AG20443 (cell line): ENCODE measurements at regions not wholly inside any gene's neighbourhood (a gene's known extent, or its start where the extent isn't known, plus 50 kb on each side); places are given as distances from the start of the nearest gene placed in this dataset.
A peak's percentile ranks its signal among the peaks of the same experiment; 100 is the strongest.
"Not testable (repeated sequence)": the region's sequence is repeated elsewhere in the genome, so short reads cannot be mapped to it uniquely, and the experiment has no call there.

Source experiments
- DNase-seq: peaks from one replicate; pipeline ENCODE4 v3.0.0; 2012; ENCODE audit warnings: low spot score, mixed read lengths

- no peak for DNase-seq
Measured at GRCh38 chr13:59360108-59360507, 803.6 kb downstream of the DIAPH3 start.

DNA sequence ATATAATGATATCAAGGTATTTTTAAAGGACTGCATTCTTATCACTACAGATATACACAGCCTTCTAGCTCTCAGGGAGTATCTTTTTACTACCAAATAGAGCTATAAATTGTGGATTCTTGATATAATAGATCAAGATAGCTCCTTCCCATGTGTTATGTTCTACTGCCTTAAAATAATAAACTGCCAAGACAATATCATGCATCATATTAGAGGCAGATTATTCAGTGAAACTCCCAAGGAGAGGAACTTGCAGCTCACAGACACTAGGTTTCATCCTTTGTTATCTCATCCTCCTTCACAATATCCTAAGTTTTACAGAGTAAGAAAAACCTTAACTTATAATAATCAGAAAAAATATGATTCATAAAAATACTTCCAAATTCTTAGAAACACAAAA lies 802.8 kb downstream of the DIAPH3 start:
- no peak for DNase-seq

GRCh38 chr13:59363313-59363712 lies 800.4 kb downstream of the DIAPH3 start:
- no peak for DNase-seq

- no peak for DNase-seq
Measured at GRCh38 chr13:59363947-59364346, 799.8 kb downstream of the DIAPH3 start.

GRCh38 chr13:59364641-59365085 lies 799.1 kb downstream of the DIAPH3 start:
- DNase-seq, result peak; percentile 17

DNA sequence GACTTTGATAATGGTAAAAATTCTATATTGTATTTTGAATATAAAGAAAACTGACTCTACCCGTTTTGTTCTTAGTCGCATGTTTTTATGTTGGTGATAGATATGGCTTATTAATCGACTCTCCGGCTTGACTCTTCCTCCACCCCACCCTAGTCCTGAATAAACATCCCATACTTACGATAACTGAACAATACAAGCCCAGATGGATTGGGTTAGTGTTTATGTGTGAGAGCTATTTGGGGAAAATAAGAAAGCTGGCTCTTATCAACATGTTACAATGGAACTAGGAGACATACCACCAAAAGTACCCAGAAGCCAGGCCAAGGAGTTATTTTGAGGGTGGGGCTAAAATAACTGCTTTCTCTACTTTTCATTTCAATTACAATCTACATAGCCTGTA lies 796.3 kb downstream of the DIAPH3 start:
- DNase-seq, result no peak

DNA sequence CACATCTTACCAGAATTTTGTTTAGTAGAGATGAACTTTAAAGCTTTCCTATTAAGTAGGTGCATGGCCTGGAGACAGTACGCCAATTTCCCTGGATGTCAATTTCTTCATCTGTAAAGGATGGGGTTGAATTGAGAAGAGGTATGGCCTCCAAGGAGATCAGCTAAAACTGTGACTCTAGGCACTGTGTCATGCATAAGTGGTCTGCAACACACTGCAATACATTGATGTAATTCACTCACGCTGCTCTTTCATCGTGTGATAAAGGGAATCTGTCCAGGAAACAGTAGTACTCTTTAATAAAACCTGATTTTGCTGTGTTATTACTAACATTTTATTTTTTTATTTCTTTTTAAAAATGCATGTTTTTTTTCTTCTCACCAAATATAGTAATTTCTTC lies 795.8 kb downstream of the DIAPH3 start:
- no peak for DNase-seq

DNA sequence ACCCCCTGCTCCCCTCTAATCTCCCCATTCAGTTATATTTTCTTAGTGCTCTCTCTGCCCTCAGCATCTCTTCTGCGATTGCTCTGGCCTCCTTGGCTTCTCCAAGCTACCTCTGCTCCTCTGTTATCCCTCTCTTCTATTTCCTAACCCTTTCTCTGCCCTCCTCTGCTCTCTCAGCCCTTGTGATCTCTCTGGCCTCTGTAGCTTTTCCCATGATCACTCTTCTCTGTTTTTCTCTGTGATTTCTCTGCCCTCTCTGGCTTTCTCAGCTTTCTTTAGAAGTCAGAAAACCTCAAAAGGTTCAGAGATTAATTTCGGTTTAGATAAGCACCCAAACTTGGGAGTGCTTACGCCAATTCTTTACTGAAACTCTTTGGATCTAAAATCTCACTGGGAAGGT lies 795.0 kb downstream of the DIAPH3 start:
- DNase-seq, result no peak

DNA sequence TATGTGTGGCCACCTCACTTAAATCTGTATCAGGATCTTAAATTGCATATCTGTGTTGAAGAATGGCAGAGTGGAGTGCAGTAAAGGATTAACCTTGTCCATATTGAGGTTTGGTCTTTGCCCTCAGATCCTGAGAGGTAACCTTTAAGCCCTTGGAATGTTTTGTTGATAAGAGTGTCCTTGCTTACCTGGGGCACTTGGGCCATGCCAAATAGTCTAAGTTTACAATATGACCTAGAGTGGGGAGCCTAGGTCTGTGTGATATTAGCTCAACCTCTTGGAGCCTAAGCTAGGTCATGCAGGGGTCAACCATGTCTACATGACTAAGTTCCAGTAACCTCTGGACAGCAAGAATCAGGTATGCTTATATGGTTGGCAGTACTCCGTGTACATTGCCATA lies 792.5 kb downstream of the DIAPH3 start:
- DNase-seq, result no peak

GRCh38 chr13:59373341-59373740 lies 790.4 kb downstream of the DIAPH3 start:
- no peak for DNase-seq

DNA sequence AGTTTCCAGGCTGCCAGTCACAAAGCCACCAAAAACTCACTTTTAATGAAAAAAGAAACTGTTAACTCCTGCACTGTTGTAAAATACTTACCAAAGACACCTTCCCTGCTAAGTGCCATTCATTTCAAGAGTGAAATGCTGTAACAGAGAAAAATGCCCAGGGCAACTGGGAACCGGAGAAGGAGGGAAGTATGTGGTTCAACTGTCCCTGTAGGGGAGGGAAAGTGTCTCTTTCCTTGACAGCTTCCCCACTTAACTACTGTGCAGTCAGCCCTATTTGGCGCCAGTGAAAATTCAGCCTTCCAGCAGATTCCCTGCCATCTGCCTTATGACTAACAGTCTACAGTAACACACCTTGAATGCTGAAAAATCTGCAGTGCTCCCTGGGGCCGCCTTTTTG lies 789.0 kb downstream of the DIAPH3 start:
- DNase-seq, result no peak

DNA sequence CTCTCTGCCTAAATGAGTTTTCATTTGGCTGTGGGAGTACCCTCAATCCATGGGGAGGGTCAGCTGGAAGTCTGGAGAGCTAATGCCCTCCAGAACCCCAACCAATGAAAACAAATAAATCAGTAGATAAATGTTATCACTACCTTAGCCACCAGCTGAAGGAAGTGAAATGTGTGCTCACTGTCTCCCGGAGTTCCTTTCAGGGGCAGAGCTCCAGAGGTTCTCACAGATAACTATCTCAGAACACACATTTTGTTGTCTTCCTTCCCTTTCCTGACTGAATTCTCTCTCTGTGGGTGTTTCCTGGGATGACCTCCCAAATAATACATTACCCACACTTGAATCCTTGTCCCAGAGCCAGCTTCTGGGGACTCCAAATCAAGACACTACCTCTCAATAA lies 779.6 kb downstream of the DIAPH3 start:
- DNase-seq, result no peak

- DNase-seq, result peak; percentile 78
Measured at GRCh38 chr13:59391696-59392095, 772.0 kb downstream of the DIAPH3 start.

DNA sequence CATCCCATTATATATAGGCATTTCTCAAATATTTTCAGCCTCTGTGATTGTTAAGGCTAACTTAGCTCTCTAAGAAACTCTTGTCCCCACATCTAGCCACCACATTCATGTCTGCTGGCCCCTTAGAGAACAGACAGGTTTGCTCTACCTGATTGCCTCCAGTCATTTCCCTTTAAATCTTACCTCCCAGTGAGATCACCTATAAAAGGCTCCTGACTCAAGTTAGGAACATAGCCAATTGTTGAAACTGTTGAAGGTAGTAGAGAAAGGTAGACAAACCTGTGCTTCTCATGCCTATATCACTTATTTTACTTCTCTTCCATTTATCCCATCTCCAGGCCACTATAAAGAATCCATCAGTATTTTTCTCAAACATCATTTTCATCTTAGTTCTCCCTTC lies 771.4 kb downstream of the DIAPH3 start:
- DNase-seq, result no peak

DNA sequence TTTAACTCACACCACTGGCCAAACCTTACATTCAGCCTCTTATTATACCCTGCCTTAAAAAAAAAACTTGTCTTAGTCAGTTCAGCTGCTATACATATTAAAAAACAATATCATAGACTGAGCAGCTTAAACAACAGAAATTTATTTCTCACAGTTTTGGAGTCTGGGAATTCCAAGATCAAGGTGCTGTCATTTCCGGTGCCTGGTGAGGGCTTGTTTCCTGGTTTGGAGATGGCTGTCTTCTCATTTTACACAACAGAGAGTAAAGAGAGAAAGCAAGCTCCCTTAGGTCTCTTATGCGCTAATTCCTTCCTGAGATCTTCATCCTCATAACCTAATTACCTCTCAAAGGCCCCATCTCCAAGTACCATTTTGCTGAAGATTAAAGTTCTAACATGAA lies 769.2 kb downstream of the DIAPH3 start:
- DNase-seq, result no peak

DNA sequence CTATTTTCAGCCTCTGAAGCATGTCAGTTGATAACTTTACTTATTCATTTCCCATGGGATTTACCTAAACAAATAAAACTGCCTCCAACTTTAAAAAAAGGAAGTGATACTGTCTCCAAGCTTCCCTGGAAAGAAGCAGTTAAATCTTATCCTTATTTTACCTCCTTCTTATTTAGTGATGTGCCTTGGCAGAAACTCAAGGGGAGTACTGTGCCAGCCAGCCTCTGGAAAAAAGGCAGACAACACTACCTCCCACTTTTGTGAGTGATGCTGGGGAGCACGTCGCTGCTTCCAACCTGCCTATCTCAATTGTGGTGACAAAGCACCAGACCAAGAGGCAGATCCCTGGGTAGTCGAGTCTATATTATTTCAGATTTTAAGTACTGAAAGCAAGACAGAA lies 765.6 kb downstream of the DIAPH3 start:
- no peak for DNase-seq

DNA sequence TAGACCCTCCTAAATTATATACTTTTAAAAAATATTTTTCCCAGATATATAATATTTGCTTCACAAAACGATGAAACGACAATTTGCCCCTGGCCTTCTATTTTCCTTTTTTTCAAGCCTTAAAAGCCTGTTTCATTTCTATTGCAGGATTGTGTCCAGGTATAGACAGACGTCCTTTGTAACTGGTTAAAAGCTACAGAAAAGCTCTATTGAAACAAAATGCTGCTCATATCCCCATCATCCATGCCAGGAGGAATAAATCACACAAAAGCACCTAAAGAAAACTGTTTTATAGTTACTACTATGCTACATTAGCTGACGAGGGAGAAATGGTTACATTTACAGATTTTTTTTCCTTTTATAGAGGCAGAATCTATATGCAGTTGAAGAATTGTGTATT lies 765.1 kb downstream of the DIAPH3 start:
- DNase-seq, result no peak

DNA sequence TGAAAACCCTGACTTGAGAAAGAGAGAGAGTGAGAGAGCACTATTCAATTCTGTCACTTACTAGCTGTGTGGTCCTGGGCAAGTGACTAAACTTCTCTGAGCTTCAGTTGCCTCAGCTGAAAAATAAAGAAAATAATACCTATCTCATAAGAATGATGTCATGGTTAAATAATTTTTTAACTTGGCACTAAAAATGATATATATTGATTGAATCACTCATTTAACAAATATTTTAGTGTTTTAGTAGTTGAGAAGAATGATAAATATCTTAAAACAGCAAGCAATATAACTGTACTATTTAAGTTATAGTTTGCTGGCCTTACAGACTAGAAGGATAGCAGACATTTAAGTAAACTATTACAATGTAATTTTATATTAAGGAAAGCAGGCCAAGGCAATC lies 764.2 kb downstream of the DIAPH3 start:
- DNase-seq, result no peak

DNA sequence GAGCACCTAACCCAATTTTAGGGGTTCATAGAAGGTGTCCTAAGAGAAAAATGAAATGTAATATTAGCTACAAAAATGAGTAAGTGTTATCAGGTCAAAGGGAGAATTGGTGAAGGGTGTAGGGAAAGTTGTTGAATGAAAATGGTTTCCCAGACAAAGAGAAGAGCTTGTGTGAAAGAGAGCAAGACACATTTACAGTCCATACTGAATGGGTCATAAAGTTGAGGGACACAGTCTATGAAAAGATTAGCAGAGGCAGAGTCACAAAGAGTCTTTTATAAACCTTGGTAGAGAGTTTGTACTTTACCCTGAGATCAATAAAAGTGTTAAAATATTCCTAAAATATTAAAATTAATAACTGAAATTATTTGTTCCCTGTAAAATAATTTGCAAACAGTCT lies 759.4 kb downstream of the DIAPH3 start:
- DNase-seq, result no peak

- not testable (repeated sequence) for DNase-seq
Measured at GRCh38 chr13:59407251-59407650, 756.5 kb downstream of the DIAPH3 start.

DNA sequence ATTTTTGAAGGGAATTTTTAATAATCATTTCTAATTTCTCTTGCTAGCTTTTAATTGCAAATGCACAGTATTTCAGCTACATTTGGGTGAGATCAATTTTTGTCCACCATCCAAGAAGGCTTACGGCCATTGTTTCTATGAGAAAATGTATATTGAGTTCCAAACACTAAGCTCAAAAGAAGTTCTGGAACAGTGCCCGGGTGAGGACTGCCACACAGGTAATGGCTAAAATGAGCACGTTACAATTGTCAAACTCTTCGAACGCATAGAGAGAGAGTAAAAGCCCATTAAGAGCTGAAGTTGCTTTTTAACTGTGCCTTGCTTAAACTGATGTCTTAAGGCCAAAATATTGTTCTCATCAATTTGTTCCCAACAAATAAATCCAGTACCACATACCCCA lies 755.0 kb downstream of the DIAPH3 start:
- no peak for DNase-seq

- DNase-seq, result peak; percentile 43
Measured at GRCh38 chr13:59409211-59409610, 754.5 kb downstream of the DIAPH3 start.

- no peak for DNase-seq
Measured at GRCh38 chr13:59409634-59410200, 754.0 kb downstream of the DIAPH3 start.

- DNase-seq, result no peak
Measured at GRCh38 chr13:59413126-59413525, 750.6 kb downstream of the DIAPH3 start.

- no peak for DNase-seq
Measured at GRCh38 chr13:59414006-59414405, 749.7 kb downstream of the DIAPH3 start.
